HPDE6-E6E7 (cell line): ENCODE measurements at regions not wholly inside any gene's neighbourhood (a gene's known extent, or its start where the extent isn't known, plus 50 kb on each side); places are given as distances from the start of the nearest gene placed in this dataset.
"Not testable (repeated sequence)": the region's sequence is repeated elsewhere in the genome, so short reads cannot be mapped to it uniquely, and the experiment has no call there.

Experiments
- DNase-seq: peaks from one replicate; pipeline ENCODE4 v3.0.0; 2011; ENCODE audit warnings: missing footprints; ENCODE audit errors: extremely low spot score

GRCh38 chr4:49117951-49118350 lies 131.9 kb downstream of the CWH43 start:
- DNase-seq: not testable (repeated sequence)

- DNase-seq: not testable (repeated sequence)
These were observed 132.5 kb downstream of the CWH43 start for GRCh38 chr4:49118379-49119212.

GRCh38 chr4:49119345-49119744 lies 133.3 kb downstream of the CWH43 start:
- not testable (repeated sequence) for DNase-seq

DNA sequence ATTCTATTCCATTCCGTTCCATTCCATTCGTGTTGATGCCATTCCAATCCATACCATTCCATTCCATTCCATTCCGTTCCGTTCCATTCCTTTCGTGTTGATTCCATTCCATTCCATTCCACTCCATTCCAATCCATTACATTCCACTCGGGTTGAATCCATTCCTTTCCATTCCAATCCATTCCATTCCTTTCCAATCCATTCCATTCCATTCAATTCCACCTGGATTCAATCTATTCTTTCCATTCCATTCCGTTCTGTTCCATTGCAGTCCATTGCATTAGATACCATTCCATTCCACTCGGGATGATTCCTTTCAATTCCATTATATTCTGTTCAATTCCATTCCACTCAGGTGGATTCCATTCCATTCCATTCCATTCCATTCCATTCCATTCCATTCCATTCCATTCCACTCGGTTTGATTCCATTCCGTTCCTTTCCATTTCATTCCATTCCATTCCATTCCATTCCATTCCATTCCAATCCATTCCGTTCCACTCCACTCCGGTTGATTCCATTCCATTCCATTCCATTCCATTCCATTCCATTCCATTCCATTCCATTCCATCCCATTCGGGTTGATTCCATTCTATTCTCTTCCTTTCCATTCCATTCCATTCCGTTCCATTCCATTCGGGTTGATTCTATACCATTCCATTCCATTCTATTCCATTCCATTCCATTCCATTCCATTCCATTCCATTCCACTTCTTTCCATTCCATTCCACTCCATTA lies 134.1 kb downstream of the CWH43 start:
- DNase-seq: not testable (repeated sequence)

DNA sequence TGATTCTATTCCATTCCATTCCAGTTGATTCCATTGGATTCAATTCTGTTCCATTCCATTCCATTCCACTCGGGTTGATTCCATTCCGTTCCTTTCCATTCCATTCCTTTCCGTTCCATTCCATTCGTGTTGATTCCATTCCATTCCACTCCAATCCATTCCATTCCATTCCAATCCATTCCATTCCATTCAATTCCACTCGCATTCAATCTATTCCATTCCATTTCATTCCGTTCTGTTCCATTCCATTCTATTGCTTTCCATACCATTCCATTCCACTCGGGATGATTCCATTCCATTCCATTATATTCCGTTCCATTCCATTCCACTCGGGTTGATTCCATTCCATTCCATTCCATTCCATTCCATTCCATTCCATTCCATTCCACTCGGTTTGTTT lies 134.7 kb downstream of the CWH43 start:
- DNase-seq: not testable (repeated sequence)

GRCh38 chr4:49126443-49126842 lies 140.4 kb downstream of the CWH43 start:
- not testable (repeated sequence) for DNase-seq

DNA sequence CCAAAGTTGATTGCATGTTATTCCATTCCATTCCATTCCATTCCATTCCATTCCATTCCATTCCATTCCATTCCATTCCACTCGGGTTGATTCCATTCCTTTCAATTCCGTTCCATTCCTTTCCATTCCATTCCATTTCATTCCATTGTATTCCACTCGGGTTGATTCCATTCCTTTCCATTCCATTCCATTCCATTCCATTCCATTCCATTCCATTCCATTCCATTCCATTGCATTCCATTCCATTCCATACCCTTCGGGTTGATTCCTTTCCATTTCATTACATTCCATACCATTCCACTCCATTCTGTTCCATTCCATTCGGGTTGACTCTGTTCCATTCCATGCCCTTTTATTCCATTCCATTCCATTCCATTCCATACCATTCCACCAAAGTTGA lies 140.8 kb downstream of the CWH43 start:
- not testable (repeated sequence) for DNase-seq

DNA sequence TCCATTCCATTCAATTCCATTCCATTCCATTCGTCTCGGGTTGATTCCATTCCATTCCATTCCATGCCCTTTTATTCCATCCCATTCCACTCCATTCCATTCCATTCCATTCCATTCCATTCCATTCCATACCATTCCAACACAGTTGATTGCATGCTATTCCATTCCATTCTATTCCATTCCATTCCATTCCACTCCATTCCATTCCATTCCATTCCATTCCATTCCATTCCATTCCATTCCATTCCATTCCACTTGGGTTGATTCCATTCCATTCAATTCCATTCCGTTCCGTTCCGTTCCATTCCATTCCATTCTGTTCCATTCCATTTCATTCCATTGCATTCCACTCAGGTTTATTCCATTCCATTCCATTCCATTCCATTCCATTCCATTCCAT lies 143.3 kb downstream of the CWH43 start:
- DNase-seq: not testable (repeated sequence)

DNA sequence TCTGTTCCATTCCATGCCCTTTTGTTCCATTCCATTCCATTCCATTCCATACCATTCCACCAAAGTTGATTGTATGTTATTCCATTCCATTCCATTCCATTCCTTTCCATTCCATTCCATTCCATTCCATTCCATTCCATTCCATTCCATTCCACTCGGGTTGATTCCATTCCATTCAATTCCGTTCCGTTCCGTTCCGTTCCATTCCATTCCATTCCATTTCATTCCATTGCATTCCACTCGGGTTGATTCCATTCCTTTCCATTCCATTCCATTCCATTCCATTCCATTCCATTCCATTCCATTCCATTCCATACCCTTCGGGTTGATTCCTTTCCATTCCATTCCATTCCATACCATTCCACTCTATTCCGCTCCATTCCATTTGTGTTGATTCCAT lies 143.8 kb downstream of the CWH43 start:
- not testable (repeated sequence) for DNase-seq

DNA sequence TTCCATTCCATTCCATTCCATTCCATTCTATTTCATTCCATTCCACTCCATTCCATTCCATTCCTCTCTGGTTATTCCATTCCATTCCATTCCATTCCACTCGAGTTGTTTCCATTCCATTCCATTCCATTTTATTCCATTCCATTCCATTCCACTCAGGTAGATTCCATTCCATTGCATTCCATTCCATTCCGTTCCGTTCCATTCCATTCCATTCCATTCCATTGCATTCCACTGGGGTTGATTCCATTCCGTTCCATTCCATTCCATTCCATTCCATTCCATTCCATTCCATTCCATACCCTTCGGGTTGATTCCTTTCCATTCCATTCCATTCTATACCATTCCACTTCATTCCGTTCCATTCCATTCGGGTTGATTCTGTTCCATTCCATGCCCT lies 144.6 kb downstream of the CWH43 start:
- DNase-seq: not testable (repeated sequence)

DNA sequence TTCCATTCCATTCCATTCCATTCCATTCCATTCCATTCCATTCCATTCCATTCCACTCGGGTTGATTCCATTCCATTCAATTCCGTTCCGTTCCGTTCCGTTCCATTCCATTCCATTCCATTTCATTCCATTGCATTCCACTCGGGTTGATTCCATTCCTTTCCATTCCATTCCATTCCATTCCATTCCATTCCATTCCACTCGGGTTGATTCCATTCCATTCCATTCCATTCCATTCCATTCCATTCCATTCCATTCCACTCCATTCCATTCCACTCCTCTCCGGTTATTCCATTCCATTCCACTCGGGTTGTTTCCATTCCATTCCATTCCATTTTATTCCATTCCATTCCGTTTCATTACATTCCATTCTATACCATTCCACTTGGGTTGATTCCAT lies 151.0 kb downstream of the CWH43 start:
- not testable (repeated sequence) for DNase-seq

- DNase-seq: not testable (repeated sequence)
These were observed 151.9 kb downstream of the CWH43 start for GRCh38 chr4:49137961-49138360.

DNA sequence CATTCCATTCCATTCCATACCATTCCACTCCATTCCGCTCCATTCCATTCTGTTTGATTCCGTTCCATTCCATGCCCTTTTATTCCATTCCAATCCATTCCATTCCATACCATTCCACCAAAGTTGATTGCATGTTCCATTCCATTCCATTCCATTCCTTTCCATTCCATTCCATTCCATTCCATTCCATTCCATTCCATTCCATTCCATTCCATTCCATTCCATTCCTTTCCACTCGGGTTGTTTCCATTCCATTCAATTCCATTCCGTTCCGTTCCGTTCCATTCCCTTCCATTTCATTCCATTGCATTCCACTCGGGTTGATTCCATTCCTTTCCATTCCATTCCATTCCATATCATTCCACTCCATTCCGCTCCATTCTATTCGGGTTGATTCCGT lies 152.7 kb downstream of the CWH43 start:
- not testable (repeated sequence) for DNase-seq

- DNase-seq: not testable (repeated sequence)
These were observed 153.4 kb downstream of the CWH43 start for GRCh38 chr4:49139513-49139912.

GRCh38 chr4:49140351-49140750 lies 154.3 kb downstream of the CWH43 start:
- DNase-seq: not testable (repeated sequence)

- DNase-seq: not testable (repeated sequence)
These were observed 155.9 kb downstream of the CWH43 start for GRCh38 chr4:49141955-49142354.

GRCh38 chr4:49147143-49147542 lies 161.1 kb downstream of the CWH43 start:
- not testable (repeated sequence) for DNase-seq

- DNase-seq: not testable (repeated sequence)
These were observed 161.5 kb downstream of the CWH43 start for GRCh38 chr4:49147596-49147995.

- DNase-seq: not testable (repeated sequence)
These were observed 163.2 kb downstream of the CWH43 start for GRCh38 chr4:49149006-49149975.

DNA sequence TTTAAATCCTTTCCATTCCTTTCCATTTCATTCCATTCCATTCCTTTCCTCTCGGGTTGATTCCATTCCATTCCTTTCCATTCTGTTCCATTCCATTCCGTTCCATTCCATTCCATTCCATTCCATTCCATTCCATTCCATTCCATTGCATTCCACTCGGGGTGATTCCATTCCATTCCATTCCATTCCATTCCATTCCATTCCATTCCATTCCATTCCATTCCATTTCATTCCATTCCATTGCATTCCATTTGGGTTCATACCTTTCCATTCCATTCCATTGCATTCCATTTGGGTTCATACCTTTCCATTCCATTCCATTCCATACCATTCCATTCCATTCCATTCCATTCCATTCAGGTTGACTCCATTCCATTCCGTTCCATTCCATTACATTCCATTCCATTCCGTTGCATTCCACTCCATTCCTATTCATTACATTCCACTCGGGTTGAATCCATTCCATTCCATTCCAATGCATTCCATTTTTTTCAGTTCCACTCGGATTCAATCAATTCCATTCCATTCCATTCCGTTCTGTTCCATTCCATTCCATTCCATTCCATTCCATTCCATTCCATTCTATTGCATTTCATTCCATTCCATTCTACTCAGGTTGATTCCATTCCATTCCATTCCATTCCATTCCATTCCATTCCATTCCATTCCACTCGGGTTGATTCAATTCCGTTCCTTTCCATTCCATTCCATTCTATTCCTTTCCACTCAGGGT lies 164.4 kb downstream of the CWH43 start:
- DNase-seq: not testable (repeated sequence)

GRCh38 chr4:49153011-49153410 lies 166.9 kb downstream of the CWH43 start:
- DNase-seq: not testable (repeated sequence)
